OCI-LY3 (cell line): ENCODE measurements at regions not wholly inside any gene's neighbourhood (a gene's known extent, or its start where the extent isn't known, plus 50 kb on each side); places are given as distances from the start of the nearest gene placed in this dataset.

ENCODE experiments used
- CTCF ChIP-seq: fragments of 200-600, 300-600 bp; sonication (generic); IDR thresholded peaks from 2 replicates; pipeline ENCODE4 v1.5.1; 2014; ENCODE audit warnings: antibody characterized with exemption, low read length, low read depth
- EZH2phosphoT487 ChIP-seq: fragments of 200-600 bp; shearing (Covaris generic); IDR thresholded peaks from 2 replicates; pipeline ENCODE4 v1.6.1; 2018; ENCODE audit warnings: antibody characterized with exemption, mixed run types, low read depth

DNA sequence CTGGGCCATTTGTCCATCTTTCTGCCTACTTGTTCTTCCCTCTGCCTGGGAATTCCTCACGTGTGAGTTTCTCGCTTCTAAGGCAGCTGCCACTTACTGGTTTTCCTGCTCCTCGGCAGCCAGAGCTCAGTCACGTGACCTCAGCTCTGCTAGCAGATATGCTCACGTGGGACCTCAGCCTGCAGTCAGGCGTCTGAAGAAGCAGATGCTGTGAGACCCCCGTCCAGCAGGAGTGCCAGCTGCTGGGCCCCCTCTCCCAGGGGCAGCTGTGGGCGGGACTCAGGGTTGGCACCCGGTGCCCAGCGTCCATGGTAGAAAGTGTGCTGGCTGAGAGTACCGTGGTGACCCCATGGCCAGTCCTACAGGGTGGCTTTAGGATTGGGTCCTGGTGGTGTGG lies 161.3 kb upstream of the TLE3 start:
- TF ChIP-seq CTCF, result no peak
- TF ChIP-seq EZH2phosphoT487, result no peak
